ENCODE measurements at regions not wholly inside any gene's neighbourhood (a gene's known extent, or its start where the extent isn't known, plus 50 kb on each side); places are given as distances from the start of the nearest gene placed in this dataset.

- no peak for ATAC-seq (replicated peaks in 6 of 8)
- no peak overlapping the region for H3K4me3 ChIP-seq
- WGBS, 10 experiments = 96 to 100% (median 100%) methylated on average over 1 to 6 of the region's 12 CpGs; no CpG with 5 or more reads in 5 of the 10 experiments
- peaks cover 0 to under 1% of the 10 kb centered on the region in 2 donors for H3K4me1 ChIP-seq (replicated peaks in 1 of 2)
- in situ Hi-C loops (cut with MboI; ENCODE audit: low pct_unique_long_range_greater_than_20kb in 2 of 9, low sequenced_read_pairs in 9 of 9, unreplicated experiment in 9 of 9) = no loop called here
- no peak overlapping the region for H3K27ac ChIP-seq
These were observed 180.9 kb downstream of the TLE1 start for GRCh38 chr9:81508476-81508875.

- Histone ChIP-seq H3K27ac (no peak overlapping the region), H3K4me1 (replicated peaks in 1 of 2) (peaks cover 0 to 7% of the 10 kb centered on the region in 2 donors), H3K4me3 (no peak overlapping the region)
- in situ Hi-C loops (cut with MboI; ENCODE audit: low pct_unique_long_range_greater_than_20kb in 2 of 9, low sequenced_read_pairs in 9 of 9, unreplicated experiment in 9 of 9) = no loop called here
- 40 to 87% (median 85%) methylated on average over 1 to 12 of the region's 32 CpGs; no CpG with 5 or more reads in 5 of the 10 experiments for WGBS, 10 experiments
- no peak for ATAC-seq (replicated peaks in 6 of 8)
These were observed 182.1 kb downstream of the TLE1 start for GRCh38 chr9:81506941-81507864.

- H3K4me1 ChIP-seq (replicated peaks in 1 of 2) = peaks cover 0 to 16% of the 10 kb centered on the region in 2 donors
- no peak overlapping the region for H3K4me3 ChIP-seq
- WGBS, 10 experiments = 0 to 100% (median 63%) methylated on average over 1 to 2 of the region's 2 CpGs; no CpG with 5 or more reads in 2 of the 10 experiments
- ATAC-seq (replicated peaks in 6 of 8) = no peak
- in situ Hi-C loops (cut with MboI; ENCODE audit: low pct_unique_long_range_greater_than_20kb in 2 of 9, low sequenced_read_pairs in 9 of 9, unreplicated experiment in 9 of 9) = no loop called here
- H3K27ac ChIP-seq = no peak overlapping the region
These were observed 189.8 kb downstream of the TLE1 start for GRCh38 chr9:81499594-81499993.

GRCh38 chr9:81499021-81499454 lies 190.3 kb downstream of the TLE1 start:
- in situ Hi-C loops (cut with MboI; ENCODE audit: low pct_unique_long_range_greater_than_20kb in 2 of 9, low sequenced_read_pairs in 9 of 9, unreplicated experiment in 9 of 9) = no loop called here
- no peak overlapping the region for H3K27ac ChIP-seq
- 0 to 88% (median 71%) methylated on average over 3 to 6 of the region's 6 CpGs; no CpG with 5 or more reads in 2 of the 10 experiments for WGBS, 10 experiments
- no peak overlapping the region for H3K4me3 ChIP-seq
- peaks cover 0 to 16% of the 10 kb centered on the region in 2 donors for H3K4me1 ChIP-seq (replicated peaks in 1 of 2)
- ATAC-seq (replicated peaks in 6 of 8) = no peak

GRCh38 chr9:81498576-81498975 lies 190.8 kb downstream of the TLE1 start:
- Histone ChIP-seq H3K4me1 (replicated peaks in 1 of 2) (peaks cover 0 to 16% of the 10 kb centered on the region in 2 donors), H3K27ac (no peak overlapping the region), H3K4me3 (no peak overlapping the region)
- 29 to 100% (median 82%) methylated on average over 1 to 5 of the region's 5 CpGs for WGBS, 10 experiments
- no peak for ATAC-seq (replicated peaks in 6 of 8)
- in situ Hi-C loops (cut with MboI; ENCODE audit: low pct_unique_long_range_greater_than_20kb in 2 of 9, low sequenced_read_pairs in 9 of 9, unreplicated experiment in 9 of 9) = no loop called here

- in situ Hi-C loops (cut with MboI; ENCODE audit: low pct_unique_long_range_greater_than_20kb in 2 of 9, low sequenced_read_pairs in 9 of 9, unreplicated experiment in 9 of 9) = no loop called here
These were observed 192.3 kb downstream of the TLE1 start for GRCh38 chr9:81497091-81497490.

GRCh38 chr9:81492710-81493447 lies 196.5 kb downstream of the TLE1 start:
- peak in 4 of 8 experiments; percentile 17 to 81 (median 58) for ATAC-seq (replicated peaks in 6 of 8)
- no peaks in the 10 kb centered on the region for H3K4me1 ChIP-seq (replicated peaks in 1 of 2)
- in situ Hi-C loops (cut with MboI; ENCODE audit: low pct_unique_long_range_greater_than_20kb in 2 of 9, low sequenced_read_pairs in 9 of 9, unreplicated experiment in 9 of 9) = no loop called here
- 0 to 86% (median 43%) methylated on average over 1 of the region's 1 CpG; no CpG with 5 or more reads in 3 of the 10 experiments for WGBS, 10 experiments
- H3K27ac ChIP-seq = no peak overlapping the region
- no peak overlapping the region for H3K4me3 ChIP-seq

More at GRCh38 chr9:81497091-81497490, 192.3 kb downstream of the TLE1 start:
- WGBS, 10 experiments = 13 to 80% (median 40%) methylated on average over 1 of the region's 1 CpG; no CpG with 5 or more reads in 4 of the 10 experiments
- peaks cover 0 to 9% of the 10 kb centered on the region in 2 donors for H3K4me1 ChIP-seq (replicated peaks in 1 of 2)
- no peak overlapping the region for H3K27ac ChIP-seq
- no peak overlapping the region for H3K4me3 ChIP-seq
- ATAC-seq (replicated peaks in 6 of 8) = no peak

GRCh38 chr9:81490605-81491331 lies 198.6 kb downstream of the TLE1 start:
- in situ Hi-C loops (cut with MboI; ENCODE audit: low pct_unique_long_range_greater_than_20kb in 2 of 9, low sequenced_read_pairs in 9 of 9, unreplicated experiment in 9 of 9) = no loop called here
- 60 to 100% (median 83%) methylated on average over 1 to 5 of the region's 5 CpGs; no CpG with 5 or more reads in 1 of the 10 experiments for WGBS, 10 experiments
- no peak overlapping the region for H3K4me3 ChIP-seq
- no peak for ATAC-seq (replicated peaks in 6 of 8)
- H3K27ac ChIP-seq = no peak overlapping the region
- no peaks in the 10 kb centered on the region for H3K4me1 ChIP-seq (replicated peaks in 1 of 2)

GRCh38 chr9:81489046-81489445 lies 200.3 kb downstream of the TLE1 start:
- 86 to 100% (median 100%) methylated on average over 1 of the region's 1 CpG; no CpG with 5 or more reads in 5 of the 10 experiments for WGBS, 10 experiments
- no peak overlapping the region for H3K4me3 ChIP-seq
- ATAC-seq (replicated peaks in 6 of 8) = no peak
- no peaks in the 10 kb centered on the region for H3K4me1 ChIP-seq (replicated peaks in 1 of 2)
- in situ Hi-C loops (cut with MboI; ENCODE audit: low pct_unique_long_range_greater_than_20kb in 2 of 9, low sequenced_read_pairs in 9 of 9, unreplicated experiment in 9 of 9) = no loop called here
- H3K27ac ChIP-seq = no peak overlapping the region

GRCh38 chr9:81480828-81481604 lies 208.3 kb downstream of the TLE1 start:
- no peak overlapping the region for H3K27ac ChIP-seq
- WGBS, 10 experiments = 20 to 94% (median 71%) methylated on average over 2 to 6 of the region's 6 CpGs
- no peak for ATAC-seq (replicated peaks in 6 of 8)
- H3K4me3 ChIP-seq = no peak overlapping the region
- in situ Hi-C loops (cut with MboI; ENCODE audit: low pct_unique_long_range_greater_than_20kb in 2 of 9, low sequenced_read_pairs in 9 of 9, unreplicated experiment in 9 of 9) = no loop called here
- no peaks in the 10 kb centered on the region for H3K4me1 ChIP-seq (replicated peaks in 1 of 2)

- H3K4me1 ChIP-seq (replicated peaks in 1 of 2) = no peaks in the 10 kb centered on the region
- no peak overlapping the region for H3K27ac ChIP-seq
- in situ Hi-C loops (cut with MboI; ENCODE audit: low pct_unique_long_range_greater_than_20kb in 2 of 9, low sequenced_read_pairs in 9 of 9, unreplicated experiment in 9 of 9) = no loop called here
- no peak for ATAC-seq (replicated peaks in 6 of 8)
- H3K4me3 ChIP-seq = no peak overlapping the region
- WGBS, 10 experiments = 40 to 100% (median 70%) methylated on average over 1 to 2 of the region's 2 CpGs; no CpG with 5 or more reads in 4 of the 10 experiments
These were observed 209.8 kb downstream of the TLE1 start for GRCh38 chr9:81479573-81479972.

- no peak overlapping the region for H3K4me3 ChIP-seq
- H3K27ac ChIP-seq = no peak overlapping the region
- whole genome bisulfite sequencing, 10 experiments = 17 to 100% (median 93%) methylated on average over 1 to 2 of the region's 2 CpGs; no CpG with 5 or more reads in 1 of the 10 experiments
- H3K4me1 ChIP-seq (replicated peaks in 1 of 2) = no peaks in the 10 kb centered on the region
- in situ Hi-C loops (cut with MboI; ENCODE audit: low pct_unique_long_range_greater_than_20kb in 2 of 9, low sequenced_read_pairs in 9 of 9, unreplicated experiment in 9 of 9) = no loop called here
- no peak for ATAC-seq (replicated peaks in 6 of 8)
These were observed 211.7 kb downstream of the TLE1 start for GRCh38 chr9:81477669-81478068.
